D721Med (cell line): ENCODE measurements at regions not wholly inside any gene's neighbourhood (a gene's known extent, or its start where the extent isn't known, plus 50 kb on each side); places are given as distances from the start of the nearest gene placed in this dataset.

ENCODE experiments used
- DNase-seq: peaks from one replicate; pipeline ENCODE4 v3.0.0; 2011; ENCODE audit warnings: low spot score; ENCODE audit not compliant: insufficient read length
- FAIRE-seq: peaks from 2 replicates; lab custom pipeline; 2011; peaks lifted over from hg19 to GRCh38; lab: Jason Lieb, UNC
- CTCF ChIP-seq: IDR thresholded peaks from 2 replicates; pipeline ENCODE4 v1.5.1; 2012; ENCODE audit warnings: mild to moderate bottlenecking, control low read depth; ENCODE audit not compliant: insufficient read depth; ENCODE audit errors: missing control alignments

GRCh38 chr4:129314781-129315180 is 218.8 kb downstream of the C4orf33 start:
- TF ChIP-seq CTCF = no peak
- FAIRE-seq (no peak), DNase-seq (no peak)

GRCh38 chr4:129322920-129323319 is 227.0 kb downstream of the C4orf33 start:
- no peak for TF ChIP-seq CTCF
- FAIRE-seq = no peak
- no peak for DNase-seq

GRCh38 chr4:129323658-129324057 is 227.7 kb downstream of the C4orf33 start:
- DNase-seq (no peak), FAIRE-seq (no peak)
- TF ChIP-seq CTCF = no peak

GRCh38 chr4:129326571-129327460 is 230.9 kb downstream of the C4orf33 start:
- no peak for FAIRE-seq
- no peak for DNase-seq
- TF ChIP-seq CTCF = no peak

- DNase-seq = no peak
- no peak for FAIRE-seq
- TF ChIP-seq CTCF = no peak
Measured at GRCh38 chr4:129327637-129328036, 231.7 kb downstream of the C4orf33 start.

- FAIRE-seq (no peak), DNase-seq (no peak)
- no peak for TF ChIP-seq CTCF
Measured at GRCh38 chr4:129328162-129328561, 232.2 kb downstream of the C4orf33 start.

- TF ChIP-seq CTCF = no peak
- DNase-seq (no peak), FAIRE-seq (no peak)
Measured at GRCh38 chr4:129334136-129334535, 238.2 kb downstream of the C4orf33 start.
